Mammary epithelial cell (primary cell): ENCODE measurements at regions not wholly inside any gene's neighbourhood (a gene's known extent, or its start where the extent isn't known, plus 50 kb on each side); places are given as distances from the start of the nearest gene placed in this dataset.

Experiments
- CTCF ChIP-seq, 2 donors: IDR thresholded peaks in 1 of 2; conservative IDR thresholded peaks in 1 of 2; 2 replicates each; pipeline ENCODE4 v1.5.1; 2011 to 2012; ENCODE audit warnings: inconsistent platforms in 2 of 2, low read length in 2 of 2, mild to moderate bottlenecking in 2 of 2, control low read depth in 1 of 2, low read depth in 1 of 2; ENCODE audit not compliant: insufficient read depth in 1 of 2; ENCODE audit errors: extremely low read depth in 1 of 2
- EZH2 ChIP-seq: IDR thresholded peaks from 2 replicates; pipeline ENCODE4 v1.6.1; 2012; ENCODE audit warnings: low read length, inconsistent platforms, borderline replicate concordance

- no peak for TF ChIP-seq CTCF (conservative IDR thresholded peaks at IDR 0.05 in 1 of 2, IDR thresholded peaks at IDR 0.05 in 1 of 2; ENCODE audit: extremely low read depth in 1 of 2, insufficient read depth in 1 of 2, low read depth in 1 of 2, low read length in 2 of 2)
- TF ChIP-seq EZH2, result no peak
Measured at GRCh38 chr4:127047930-127048329, 584.8 kb upstream of the INTU start.
